ENCODE measurements at regions not wholly inside any gene's neighbourhood (a gene's known extent, or its start where the extent isn't known, plus 50 kb on each side); places are given as distances from the start of the nearest gene placed in this dataset.

GRCh38 chr13:46473806-46474205 lies 79.2 kb upstream of the LRCH1 start:
- TF ChIP-seq CTCF (IDR thresholded peaks at IDR 0.05; ENCODE audit: borderline replicate concordance, extremely low read depth, low read length, poor library complexity, severe bottlenecking) (no peak), EZH2 (IDR thresholded peaks at IDR 0.05; ENCODE audit: borderline replicate concordance, low read depth, low read length, severe bottlenecking) (no peak)

All from DND-41 (cell line).